Keratinocyte (primary cell): ENCODE measurements at regions not wholly inside any gene's neighbourhood (a gene's known extent, or its start where the extent isn't known, plus 50 kb on each side); places are given as distances from the start of the nearest gene placed in this dataset.

Experiments used
- CTCF ChIP-seq, 3 experiments: IDR thresholded peaks in 1 of 3; conservative IDR thresholded peaks in 1 of 3; optimal IDR thresholded peaks in 1 of 3; 2 replicates in 2 of 3; 3 replicates in 1 of 3; pipeline versions ENCODE3 to v1.5.1; 2011; ENCODE audit warnings: low read length in 3 of 3, mild to moderate bottlenecking in 3 of 3, moderate library complexity in 2 of 3, control low read depth in 1 of 3, inconsistent platforms in 1 of 3; ENCODE audit not compliant: insufficient read depth in 2 of 3; ENCODE audit errors: extremely low read depth in 1 of 3
- EZH2 ChIP-seq: IDR thresholded peaks from one replicate; pipeline ENCODE4 v1.6.1; 2012; ENCODE audit warnings: inconsistent platforms, mild to moderate bottlenecking, low read length, moderate library complexity

DNA sequence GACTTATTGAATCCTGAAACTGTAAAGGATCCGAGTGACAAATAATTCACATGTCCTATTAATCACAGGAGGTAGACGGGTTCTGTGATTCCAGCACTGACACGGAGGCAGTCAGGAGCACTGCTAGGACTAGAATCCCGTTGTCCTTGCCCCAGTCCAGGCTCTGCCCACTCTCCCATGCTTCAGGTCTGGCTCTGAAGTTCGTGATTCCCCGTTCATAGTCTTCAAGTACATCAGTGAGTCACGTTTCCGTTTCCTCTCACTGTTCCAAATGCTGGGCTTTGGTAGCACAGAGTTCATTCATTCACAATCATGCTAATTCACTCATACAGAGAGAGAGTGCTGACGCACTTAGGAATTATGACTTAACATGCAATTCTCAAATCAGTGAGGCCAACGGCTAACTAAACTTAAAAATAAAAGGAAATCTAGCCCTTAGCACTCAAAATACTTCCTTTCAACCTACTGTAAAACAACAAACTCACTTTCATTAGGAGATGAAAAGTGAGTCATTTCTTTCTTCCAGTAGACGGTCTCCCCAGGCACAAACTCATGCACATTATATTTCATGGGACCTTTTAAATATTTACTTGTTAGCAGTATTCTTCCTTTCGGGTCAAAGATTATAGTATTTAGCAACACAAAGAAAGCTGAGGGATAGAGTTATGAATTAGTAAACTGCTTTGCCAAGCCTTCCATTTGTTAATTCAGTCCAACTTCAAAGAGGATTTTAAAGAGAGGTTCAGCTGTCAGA lies 94.0 kb upstream of the NHSL1 start:
- TF ChIP-seq CTCF (optimal IDR thresholded peaks at IDR 0.05 in 1 of 3, IDR thresholded peaks at IDR 0.05 in 1 of 3, conservative IDR thresholded peaks at IDR 0.05 in 1 of 3; ENCODE audit: extremely low read depth in 1 of 3, insufficient read depth in 2 of 3, low read length in 3 of 3), result no peak
- no peak for TF ChIP-seq EZH2
